Upper lobe of left lung (tissue), 4 donors: ENCODE measurements at regions not wholly inside any gene's neighbourhood (a gene's known extent, or its start where the extent isn't known, plus 50 kb on each side); places are given as distances from the start of the nearest gene placed in this dataset.

Experiments used
- CTCF ChIP-seq, 6 experiments: fragments of 450-650 bp in 4 of 6; fragments of 200-600 bp in 2 of 6; sonication (generic) in 2 of 6; IDR thresholded peaks; one replicate each; pipeline ENCODE4 v1.5.1; 2016 to 2019; ENCODE audit warnings: antibody characterized with exemption in 6 of 6
- EP300 ChIP-seq, 4 donors: sonication (generic); formaldehyde crosslinking; IDR thresholded peaks; one replicate each; pipeline ENCODE4 v1.5.1; 2017; ENCODE audit warnings: antibody characterized with exemption in 4 of 4, control low read depth in 2 of 4
- POLR2A ChIP-seq, 4 donors: fragments of 450-650 bp; IDR thresholded peaks; one replicate each; pipeline ENCODE4 v1.5.1; 2016 to 2017; ENCODE audit warnings: antibody characterized with exemption in 4 of 4, mild to moderate bottlenecking in 2 of 4
- POLR2AphosphoS5 ChIP-seq, 2 donors: sonication (generic); formaldehyde crosslinking; IDR thresholded peaks; one replicate each; pipeline ENCODE4 v1.5.1; 2017; ENCODE audit warnings: antibody characterized with exemption in 2 of 2

DNA sequence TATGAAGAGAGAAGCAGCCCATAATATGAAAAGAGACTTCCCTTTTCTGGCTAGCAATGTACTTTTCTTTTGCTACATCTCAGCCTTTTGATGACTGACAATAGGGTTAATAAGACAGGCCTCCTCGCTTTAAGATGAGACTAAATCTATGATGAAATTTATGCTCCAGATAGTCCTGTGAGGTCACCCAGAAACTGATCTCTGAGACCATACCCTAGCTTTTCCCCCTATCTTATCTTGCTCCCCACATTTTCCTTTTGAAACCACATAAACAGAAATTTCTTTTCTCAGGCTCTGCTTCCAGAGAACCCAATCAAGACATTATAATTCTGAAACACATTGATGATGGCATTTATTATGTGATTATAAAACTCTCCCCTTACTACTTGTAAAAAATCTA is 168.8 kb upstream of the CADM2 start:
- no peak for TF ChIP-seq CTCF (IDR thresholded peaks at IDR 0.05)
- no peak for TF ChIP-seq POLR2A (IDR thresholded peaks at IDR 0.05)
- TF ChIP-seq POLR2AphosphoS5 (IDR thresholded peaks at IDR 0.05): no peak
- no peak for TF ChIP-seq EP300 (IDR thresholded peaks at IDR 0.05)
